ENCODE measurements at regions not wholly inside any gene's neighbourhood (a gene's known extent, or its start where the extent isn't known, plus 50 kb on each side); places are given as distances from the start of the nearest gene placed in this dataset.

GRCh38 chr5:155850370-155850769 is 476.6 kb upstream of the SGCD start:
- no peak for TF ChIP-seq CTCF (IDR thresholded peaks at IDR 0.05; ENCODE audit: low read length)
- no peak for TF ChIP-seq EZH2 (optimal IDR thresholded peaks at IDR 0.05; ENCODE audit: low read depth, low read length)
- TF ChIP-seq EZH2phosphoT487 (IDR thresholded peaks at IDR 0.05; ENCODE audit: low read length), result no peak

Measured in MM.1S (cell line).